HepG2 (cell line): ENCODE measurements at regions not wholly inside any gene's neighbourhood (a gene's known extent, or its start where the extent isn't known, plus 50 kb on each side); places are given as distances from the start of the nearest gene placed in this dataset.

Experiments used
- ATAC-seq: fragments of 200-7000 bp; cut with Tn5 transposase; 3 replicates; pipeline ENCODE4 v1.9.1; 2020; ENCODE audit warnings: mild to moderate bottlenecking, moderate library complexity
- BruUV-seq: library from RNA; stranded (reverse); fragments of 400-500 nt; replicated peaks from 2 replicates; lab custom pipeline; 2021; lab: Mats Ljungman, UMichigan
- CTCF ChIA-PET: fragments of 300-600 bp; formaldehyde crosslinking; extraction: SDS; loops from one replicate; lab custom pipeline; 2021; ENCODE audit warnings: low total read pairs, inconsistent platforms, low intra/inter-chr PET ratio; lab: Yijun Ruan, JAX
- POLR2A ChIA-PET: fragments of 350-600 bp; sonication (Branson Sonifier 250); formaldehyde crosslinking; loops from one replicate; lab custom pipeline; 2020; ENCODE audit warnings: antibody characterized with exemption, inconsistent platforms; lab: Yijun Ruan, JAX
- DNase-seq: peaks from one replicate; pipeline ENCODE4 v3.0.0-alpha.2; 2015; ENCODE audit warnings: low spot score
- FAIRE-seq: peaks from 3 replicates; lab custom pipeline; 2011; peaks lifted over from hg19 to GRCh38; lab: Jason Lieb, UNC
- H2AFZ ChIP-seq: one replicate; pipeline ENCODE4 v1.6.1; 2011; ENCODE audit warnings: low read length, inconsistent platforms
- H3K27ac ChIP-seq: fragments of 300-600 bp; 3 replicates; pipeline ENCODE4 v1.8.0; 2011; ENCODE audit warnings: mixed run types, mild to moderate bottlenecking, mixed read lengths, low read length, inconsistent platforms; ENCODE audit not compliant: insufficient read depth; ENCODE audit errors: extremely low read length
- H3K27me3 ChIP-seq, 2 experiments: fragments of 200-600 bp in 1 of 2; 2 replicates in 1 of 2; 3 replicates in 1 of 2; pipeline versions ENCODE4 v1.6.0 to v1.8.0; 2011; ENCODE audit warnings: low read length in 2 of 2, mild to moderate bottlenecking in 2 of 2, moderate library complexity in 2 of 2, inconsistent platforms in 1 of 2; ENCODE audit not compliant: insufficient read depth in 2 of 2, control insufficient read depth in 1 of 2
- H3K36me3 ChIP-seq, 2 experiments: fragments of 200-600 bp in 1 of 2; replicated peaks in 1 of 2; 2 replicates in 1 of 2; 3 replicates in 1 of 2; pipeline versions ENCODE4 v1.5.1 to v1.8.0; 2011; ENCODE audit warnings: low read length in 2 of 2, inconsistent platforms in 1 of 2; ENCODE audit not compliant: insufficient read depth in 2 of 2, control insufficient read depth in 1 of 2
- H3K4me1 ChIP-seq: 2 replicates; pipeline ENCODE4 v1.5.1; 2012; ENCODE audit warnings: low read length, inconsistent platforms; ENCODE audit not compliant: insufficient read depth
- H3K4me2 ChIP-seq: 2 replicates; pipeline ENCODE4 v1.6.0; 2011; ENCODE audit warnings: low read depth, low read length, inconsistent platforms
- H3K4me3 ChIP-seq, 3 experiments: fragments of 200-600 bp in 1 of 3; sonication (generic), shearing (Covaris generic) in 1 of 3; replicated peaks in 1 of 3; 2 replicates each; pipeline ENCODE4 v1.5.1; 2011 to 2016; ENCODE audit warnings: low read length in 3 of 3, inconsistent platforms in 2 of 3, low read depth in 2 of 3, mild to moderate bottlenecking in 2 of 3, control low read depth in 1 of 3, mixed read lengths in 1 of 3; ENCODE audit not compliant: insufficient read depth in 1 of 3
- H3K79me2 ChIP-seq: one replicate; pipeline ENCODE4 v1.6.1; 2011; ENCODE audit warnings: low read length, inconsistent platforms; ENCODE audit not compliant: insufficient read depth
- H3K9ac ChIP-seq: 2 replicates; pipeline ENCODE4 v1.6.0; 2011; ENCODE audit warnings: mild to moderate bottlenecking, low read depth, low read length, inconsistent platforms; ENCODE audit not compliant: insufficient read depth
- H3K9me3 ChIP-seq: 2 replicates; pipeline ENCODE4 v1.5.1; 2012; ENCODE audit warnings: mild to moderate bottlenecking, low read length
- H4K20me1 ChIP-seq: 2 replicates; pipeline ENCODE4 v1.6.0; 2011; ENCODE audit warnings: inconsistent platforms, mild to moderate bottlenecking, low read length, moderate library complexity; ENCODE audit not compliant: insufficient read depth
- ATF5 ChIP-seq: sonication (generic); formaldehyde crosslinking; IDR thresholded peaks from 2 replicates; pipeline ENCODE4 v1.4.0; 2020; ENCODE audit warnings: mild to moderate bottlenecking, low read depth, missing genetic modification reagents
- CCAR2 ChIP-seq: fragments of 200-400 bp; formaldehyde crosslinking; optimal IDR thresholded peaks from 2 replicates; pipeline ENCODE3; 2018; ENCODE audit warnings: low read depth, mild to moderate bottlenecking, low read length, moderate library complexity
- CENPX ChIP-seq: sonication (generic); formaldehyde crosslinking; IDR thresholded peaks from 2 replicates; pipeline ENCODE4 v1.9.0; 2021; ENCODE audit warnings: mild to moderate bottlenecking, missing genetic modification reagents, moderate library complexity
- ETS1 ChIP-seq: sonication (generic); formaldehyde crosslinking; IDR thresholded peaks from 2 replicates; pipeline ENCODE4 v1.4.0; 2020; ENCODE audit warnings: missing genetic modification reagents
- GABPB1 ChIP-seq: IDR thresholded peaks from 2 replicates; pipeline ENCODE4 v1.6.1; 2016; ENCODE audit warnings: mild to moderate bottlenecking, missing genetic modification reagents, moderate library complexity, missing compliant biosample characterization
- GTF3A ChIP-seq: sonication (generic); formaldehyde crosslinking; conservative IDR thresholded peaks from 2 replicates; pipeline ENCODE4 v1.4.0; 2020; ENCODE audit warnings: mild to moderate bottlenecking, missing genetic modification reagents
- HES4 ChIP-seq: sonication (generic); formaldehyde crosslinking; IDR thresholded peaks from 2 replicates; pipeline ENCODE4 v1.9.0; 2021; ENCODE audit warnings: mild to moderate bottlenecking, missing genetic modification reagents, borderline replicate concordance
- LRRFIP1 ChIP-seq: sonication (generic); formaldehyde crosslinking; conservative IDR thresholded peaks from 2 replicates; pipeline ENCODE4 v1.4.0; 2020; ENCODE audit warnings: missing genetic modification reagents
- MXD4 ChIP-seq: IDR thresholded peaks from 2 replicates; pipeline ENCODE4 v1.6.1; 2016; ENCODE audit warnings: mild to moderate bottlenecking, missing biosample characterization, missing genetic modification reagents
- PAX8 ChIP-seq: sonication (generic); formaldehyde crosslinking; IDR thresholded peaks from 2 replicates; pipeline ENCODE4 v1.8.0; 2022; ENCODE audit warnings: mild to moderate bottlenecking, missing genetic modification reagents, borderline replicate concordance
- POLR2A ChIP-seq, 2 experiments: IDR thresholded peaks; 2 replicates each; pipeline ENCODE4 v1.6.1; 2011; ENCODE audit warnings: low read depth in 2 of 2, low read length in 2 of 2, mild to moderate bottlenecking in 1 of 2, moderate library complexity in 1 of 2; ENCODE audit not compliant: insufficient read depth in 1 of 2
- SP1 ChIP-seq, 2 experiments: fragments of 450-650 bp in 1 of 2; sonication (generic) in 1 of 2; formaldehyde crosslinking in 1 of 2; IDR thresholded peaks; 2 replicates each; pipeline versions ENCODE4 v1.4.0 to v1.6.1; 2016 to 2020; ENCODE audit warnings: missing genetic modification reagents in 1 of 2
- ZNF296 ChIP-seq: sonication (generic); formaldehyde crosslinking; conservative IDR thresholded peaks from 2 replicates; pipeline ENCODE4 v1.5.0; 2020; ENCODE audit warnings: mild to moderate bottlenecking, missing genetic modification reagents
- ZNF326 ChIP-seq: sonication (generic); formaldehyde crosslinking; IDR thresholded peaks from 2 replicates; pipeline ENCODE4 v1.4.0; 2020; ENCODE audit warnings: missing genetic modification reagents, borderline replicate concordance
- ZNF335 ChIP-seq: sonication (generic); formaldehyde crosslinking; IDR thresholded peaks from 2 replicates; pipeline ENCODE4 v1.4.0; 2020; ENCODE audit warnings: missing genetic modification reagents
- ZNF547 ChIP-seq: sonication (generic); formaldehyde crosslinking; IDR thresholded peaks from 2 replicates; pipeline ENCODE4 v1.5.1; 2020; ENCODE audit warnings: mild to moderate bottlenecking, missing genetic modification reagents
- ZNF788 ChIP-seq: sonication (generic); formaldehyde crosslinking; IDR thresholded peaks from 2 replicates; pipeline ENCODE4 v1.5.0; 2020; ENCODE audit warnings: mild to moderate bottlenecking, missing genetic modification reagents, borderline replicate concordance
- ZSCAN20 ChIP-seq: sonication (generic); formaldehyde crosslinking; IDR thresholded peaks from 2 replicates; pipeline ENCODE4 v1.4.0; 2020; ENCODE audit warnings: missing genetic modification reagents, mild to moderate bottlenecking, borderline replicate concordance
- WGBS: methylation state at CpG from one replicate; pipeline ENCODE4 v1.1.6; 2017; ENCODE audit warnings: low lambda C conversion rate; 5-methylcytosine and 5-hydroxymethylcytosine counted together
- in situ Hi-C: cut with HindIII; loops from 2 replicates; pipeline ENCODE4 v1.10.0; 2017; ENCODE audit warnings: low pct_unique_long_range_greater_than_20kb; ENCODE audit not compliant: extremely low pct_ligation_motif_present
- intact Hi-C: fragments of 100-400 bp; cut with micrococcal nuclease; formaldehyde crosslinking; loops from one replicate; pipeline ENCODE4 v1.10.0; 2022; ENCODE audit not compliant: unreplicated experiment

GRCh38 chr4:95660719-95661118, 111.9 kb upstream of the UNC5C start:
- Histone ChIP-seq H3K4me2 (no peak overlapping the region), H3K4me1 (no peaks in the 10 kb centered on the region), H3K4me3 (no peak overlapping the region), H3K36me3 (no peaks in the 10 kb centered on the region), H2AFZ (no peak overlapping the region), H3K9ac (no peak overlapping the region), H3K27ac (no peak overlapping the region), H3K9me3 (peaks cover 69% of the 10 kb centered on the region), H3K79me2 (no peaks in the 10 kb centered on the region), H4K20me1 (no peaks in the 10 kb centered on the region), H3K27me3 (no peaks in the 10 kb centered on the region; a peak in 1 of 5 replicates)
- TF ChIP-seq MXD4 (CRISPR knock-in tag) (no peak), GTF3A (CRISPR knock-in tag) (no peak), POLR2A (IDR thresholded peaks at IDR 0.05; ENCODE audit: insufficient read depth in 1 of 2, low read depth in 2 of 2, low read length in 2 of 2) (no peak), PAX8 (CRISPR knock-in tag) (no peak), GABPB1 (CRISPR knock-in tag) (no peak), LRRFIP1 (CRISPR knock-in tag) (no peak), ZNF788 (no peak), ATF5 (CRISPR knock-in tag) (no peak), CCAR2 (no peak), ZNF335 (no peak), ZNF547 (no peak), SP1 (IDR thresholded peaks at IDR 0.05) (no peak), SP1 (CRISPR knock-in tag; IDR thresholded peaks at IDR 0.05) (no peak), ZNF326 (CRISPR knock-in tag) (no peak), ETS1 (CRISPR knock-in tag) (no peak), CENPX (CRISPR knock-in tag) (no peak), ZSCAN20 (CRISPR knock-in tag) (no peak), ZNF296 (CRISPR knock-in tag) (no peak), HES4 (CRISPR knock-in tag) (no peak)
- intact Hi-C loops (no loop called here), in situ Hi-C loops (no loop called here)
- POLR2A ChIA-PET: no interaction called here
- DNase-seq (no peak), FAIRE-seq (no peak), ATAC-seq (no peak)
- BruUV-seq: no TSS peak
- 2% methylated on average over 3 of the region's 3 CpGs for WGBS
- CTCF ChIA-PET: no interaction called here
